ENCODE measurements at regions not wholly inside any gene's neighbourhood (a gene's known extent, or its start where the extent isn't known, plus 50 kb on each side); places are given as distances from the start of the nearest gene placed in this dataset.

GRCh38 chr6:113439866-113440265, 417.3 kb upstream of the MARCKS start:
- DNase-seq = no peak

GRCh38 chr6:113442040-113442439, 415.1 kb upstream of the MARCKS start:
- DNase-seq = no peak

GRCh38 chr6:113445201-113445600, 411.9 kb upstream of the MARCKS start:
- DNase-seq = no peak

- no peak for DNase-seq
Observed at GRCh38 chr6:113447088-113447831, 409.9 kb upstream of the MARCKS start.

GRCh38 chr6:113449051-113449450, 408.1 kb upstream of the MARCKS start:
- DNase-seq = no peak

- no peak for DNase-seq
Observed at GRCh38 chr6:113450061-113450465, 407.1 kb upstream of the MARCKS start.

GRCh38 chr6:113451049-113451448, 406.1 kb upstream of the MARCKS start:
- DNase-seq = no peak

GRCh38 chr6:113457198-113457597, 399.9 kb upstream of the MARCKS start:
- no peak for DNase-seq

GRCh38 chr6:113457751-113458150, 399.4 kb upstream of the MARCKS start:
- DNase-seq = no peak

GRCh38 chr6:113458368-113459010, 398.7 kb upstream of the MARCKS start:
- no peak for DNase-seq

GRCh38 chr6:113461153-113461932, 395.8 kb upstream of the MARCKS start:
- DNase-seq = no peak

GRCh38 chr6:113464536-113464935, 392.6 kb upstream of the MARCKS start:
- DNase-seq = no peak

GRCh38 chr6:113464960-113465359, 392.2 kb upstream of the MARCKS start:
- no peak for DNase-seq

GRCh38 chr6:113466526-113466925, 390.6 kb upstream of the MARCKS start:
- DNase-seq = no peak

- DNase-seq = no peak
Observed at GRCh38 chr6:113475392-113475791, 381.8 kb upstream of the MARCKS start.

GRCh38 chr6:113476937-113477839, 380.0 kb upstream of the MARCKS start:
- DNase-seq = no peak

GRCh38 chr6:113480616-113481015, 376.5 kb upstream of the MARCKS start:
- no peak for DNase-seq

- DNase-seq = no peak
Observed at GRCh38 chr6:113481458-113481857, 375.7 kb upstream of the MARCKS start.

- no peak for DNase-seq
Observed at GRCh38 chr6:113481910-113482309, 375.2 kb upstream of the MARCKS start.

GRCh38 chr6:113482771-113483170, 374.4 kb upstream of the MARCKS start:
- no peak for DNase-seq

- no peak for DNase-seq
Observed at GRCh38 chr6:113486199-113486598, 370.9 kb upstream of the MARCKS start.

GRCh38 chr6:113487489-113488058, 369.6 kb upstream of the MARCKS start:
- no peak for DNase-seq

Measured in stimulated activated CD4-positive, alpha-beta T cell treated with anti-CD3 and anti-CD28 coated beads, Interleukin-1b, Interleukin-23, amount 100 ng/mL, for 48 hours (primary cell).